ENCODE measurements at regions not wholly inside any gene's neighbourhood (a gene's known extent, or its start where the extent isn't known, plus 50 kb on each side); places are given as distances from the start of the nearest gene placed in this dataset.
"Not testable (repeated sequence)": the region's sequence is repeated elsewhere in the genome, so short reads cannot be mapped to it uniquely, and the experiment has no call there.

DNA sequence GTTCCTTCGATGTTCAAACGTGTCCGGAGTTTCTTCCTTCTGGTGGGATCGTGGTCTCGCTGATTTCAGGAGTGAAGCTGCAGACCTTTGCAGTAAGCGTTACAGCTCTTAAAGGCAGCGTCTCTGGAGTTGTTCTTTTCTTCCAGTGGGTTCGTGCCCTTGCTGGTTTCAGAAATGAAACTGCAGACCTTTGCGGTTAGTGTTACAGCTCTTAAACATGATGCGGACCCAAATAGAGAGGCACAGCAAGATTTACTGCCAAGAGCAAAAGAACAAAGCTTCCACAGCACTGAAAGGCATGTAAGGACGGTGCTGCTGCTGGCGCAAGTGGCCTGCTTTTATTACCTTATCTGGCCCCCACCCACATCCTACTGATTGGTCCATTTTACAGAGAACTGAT is 931.4 kb downstream of the IPMK start:
- DNase-seq (ENCODE audit: low spot score) = no peak

- no peak for DNase-seq (ENCODE audit: low spot score)
These were observed 933.2 kb downstream of the IPMK start for GRCh38 chr10:57334523-57334922.

- DNase-seq (ENCODE audit: low spot score) = no peak
These were observed 933.8 kb downstream of the IPMK start for GRCh38 chr10:57333880-57334279.

DNA sequence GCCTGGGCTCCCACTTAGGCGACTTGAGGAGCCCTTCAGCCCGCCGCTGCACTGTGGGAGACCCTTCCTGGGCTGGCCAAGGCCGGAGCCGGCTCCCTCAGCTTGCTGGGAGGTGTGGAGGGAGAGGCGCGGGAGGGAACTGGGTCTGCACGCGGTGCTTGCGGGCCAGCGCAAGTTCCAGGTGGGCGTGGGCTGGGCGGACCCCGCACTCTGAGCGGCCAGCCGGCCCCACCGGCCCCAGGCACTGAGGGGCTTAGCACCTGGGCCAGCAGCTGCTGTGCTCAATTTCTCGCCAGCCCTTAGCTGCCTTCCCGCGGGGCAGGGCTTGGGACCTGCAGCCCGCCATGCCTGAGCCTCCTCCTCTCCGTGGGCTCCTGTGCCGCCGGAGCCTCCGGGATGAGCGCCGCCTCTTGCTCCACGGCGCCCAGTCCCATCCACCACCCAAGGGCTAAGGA is 946.3 kb downstream of the IPMK start:
- not testable (repeated sequence) for DNase-seq (ENCODE audit: low spot score)

DNA sequence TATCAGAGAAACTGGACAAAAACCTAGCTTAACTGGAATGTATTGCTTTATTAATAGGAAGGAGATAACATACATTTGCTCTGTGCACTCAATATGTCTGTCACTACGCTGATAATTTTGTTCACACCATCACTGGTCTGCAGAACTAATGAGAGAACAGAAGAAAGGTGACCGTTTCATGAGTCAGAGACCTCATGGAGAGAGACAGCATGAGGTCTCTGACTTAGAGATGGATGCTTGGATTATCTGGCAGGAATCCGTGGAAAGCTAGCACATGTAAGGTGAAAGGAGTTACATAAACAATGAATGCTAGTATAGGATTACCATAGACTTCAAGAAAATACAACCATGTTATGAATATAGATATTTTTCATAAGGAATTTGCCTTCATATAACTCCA is 947.3 kb downstream of the IPMK start:
- DNase-seq (ENCODE audit: low spot score) = no peak

GRCh38 chr10:57314046-57314445 is 953.0 kb upstream of the ZWINT start:
- no peak for DNase-seq (ENCODE audit: low spot score)

DNA sequence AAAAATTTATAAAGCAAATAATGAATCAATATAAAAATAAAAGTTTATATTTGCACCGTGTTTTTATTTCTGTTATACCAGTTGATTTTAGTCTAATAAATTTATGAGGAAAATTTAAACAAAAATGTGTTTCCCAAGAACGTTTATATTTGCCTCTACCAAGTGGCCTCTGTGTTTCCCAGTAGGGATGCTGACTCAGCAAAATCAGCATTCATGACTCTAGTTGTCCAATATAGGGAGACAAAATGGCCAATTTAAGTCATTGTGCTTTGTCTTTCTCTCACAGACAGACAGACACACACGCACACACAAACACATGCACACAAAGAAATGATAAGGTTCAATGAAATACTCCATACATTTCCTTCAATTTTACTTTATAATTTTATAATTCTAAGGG is 942.5 kb upstream of the ZWINT start:
- peak; percentile 12 for DNase-seq (ENCODE audit: low spot score)

GRCh38 chr10:57300718-57301117 is 939.7 kb upstream of the ZWINT start:
- DNase-seq (ENCODE audit: low spot score) = no peak

GRCh38 chr10:57294698-57295097 is 933.6 kb upstream of the ZWINT start:
- no peak for DNase-seq (ENCODE audit: low spot score)

GRCh38 chr10:57288754-57289153 is 927.7 kb upstream of the ZWINT start:
- no peak for DNase-seq (ENCODE audit: low spot score)

DNA sequence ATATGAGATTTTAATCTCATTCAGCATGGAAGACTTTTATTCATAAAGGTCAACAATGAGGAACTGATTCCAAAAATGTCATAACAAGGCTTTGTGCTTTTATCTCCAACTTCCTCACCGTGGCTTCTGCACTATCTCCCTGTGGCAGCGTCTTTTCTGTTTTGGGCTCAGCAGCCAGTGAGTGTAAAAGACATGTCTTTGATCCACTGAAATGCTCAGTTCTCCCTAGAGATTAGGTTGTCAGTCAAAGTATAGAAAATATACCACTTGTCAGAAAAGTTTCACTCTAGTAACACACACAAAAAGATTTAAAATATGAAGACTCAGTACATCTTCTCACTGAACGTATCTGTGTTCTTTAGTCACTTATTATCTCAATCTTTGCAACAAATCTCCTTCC is 901.8 kb upstream of the ZWINT start:
- no peak for DNase-seq (ENCODE audit: low spot score)

DNA sequence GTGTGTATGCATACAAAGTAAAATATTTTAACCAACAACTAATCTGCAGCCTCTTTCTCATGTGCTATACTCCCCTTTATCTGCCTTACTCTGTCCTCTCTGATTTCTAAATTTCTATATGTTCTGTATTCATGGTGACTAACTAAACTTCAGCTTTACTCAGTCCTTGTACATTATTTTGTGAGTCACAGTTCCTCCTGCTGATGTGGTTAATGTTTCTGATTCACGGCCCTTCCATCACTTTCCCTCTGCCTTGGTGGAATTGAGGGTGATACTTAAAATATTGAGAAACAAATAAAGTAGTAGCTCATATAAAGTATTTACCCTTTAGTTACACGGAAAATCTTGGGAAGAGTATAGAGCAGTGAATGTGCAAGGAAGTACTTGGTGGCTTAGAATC is 899.1 kb upstream of the ZWINT start:
- no peak for DNase-seq (ENCODE audit: low spot score)

- DNase-seq (ENCODE audit: low spot score) = no peak
These were observed 888.7 kb upstream of the ZWINT start for GRCh38 chr10:57249615-57250281.

DNA sequence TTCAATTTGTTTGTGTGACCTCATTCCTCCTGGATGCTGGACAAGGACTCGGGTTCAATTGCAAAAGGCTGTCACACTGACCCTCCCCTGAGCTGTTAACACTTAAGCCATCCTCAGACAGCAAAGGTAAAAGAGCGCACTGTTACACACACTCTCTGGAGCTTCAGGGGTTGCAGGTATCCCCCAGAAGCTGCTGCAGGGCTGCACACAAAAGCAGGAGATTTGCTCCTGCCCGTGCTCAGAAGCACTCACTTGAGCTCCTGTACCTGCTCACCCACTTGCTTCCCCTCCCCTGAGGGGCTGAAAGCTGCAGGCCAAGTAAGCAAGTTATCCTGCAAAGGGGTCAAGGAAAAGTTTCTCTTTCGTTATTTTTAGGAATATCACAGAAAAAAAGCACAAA is 886.2 kb upstream of the ZWINT start:
- DNase-seq (ENCODE audit: low spot score) = no peak

- no peak for DNase-seq (ENCODE audit: low spot score)
These were observed 864.9 kb upstream of the ZWINT start for GRCh38 chr10:57225920-57226319.

DNA sequence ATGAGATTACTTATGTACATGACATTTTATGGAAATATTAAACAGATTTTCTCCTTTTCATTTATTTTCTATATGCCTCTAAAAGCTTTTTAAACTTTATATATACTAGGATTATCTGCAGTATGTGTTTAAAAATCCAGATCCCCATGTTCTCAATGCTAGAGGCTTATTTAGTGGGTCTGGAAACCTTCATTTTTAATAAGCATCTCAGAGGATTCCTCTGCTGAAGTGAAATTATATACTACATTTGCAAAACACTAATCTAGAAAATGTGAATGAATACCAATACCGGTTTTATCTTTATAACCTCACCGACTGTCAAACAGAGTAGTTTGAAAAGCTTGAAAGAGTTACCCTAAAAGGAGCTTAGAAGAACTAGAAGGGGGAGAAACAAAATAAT is 863.8 kb upstream of the ZWINT start:
- no peak for DNase-seq (ENCODE audit: low spot score)

GRCh38 chr10:57222603-57223002 is 861.5 kb upstream of the ZWINT start:
- DNase-seq (ENCODE audit: low spot score) = no peak

DNA sequence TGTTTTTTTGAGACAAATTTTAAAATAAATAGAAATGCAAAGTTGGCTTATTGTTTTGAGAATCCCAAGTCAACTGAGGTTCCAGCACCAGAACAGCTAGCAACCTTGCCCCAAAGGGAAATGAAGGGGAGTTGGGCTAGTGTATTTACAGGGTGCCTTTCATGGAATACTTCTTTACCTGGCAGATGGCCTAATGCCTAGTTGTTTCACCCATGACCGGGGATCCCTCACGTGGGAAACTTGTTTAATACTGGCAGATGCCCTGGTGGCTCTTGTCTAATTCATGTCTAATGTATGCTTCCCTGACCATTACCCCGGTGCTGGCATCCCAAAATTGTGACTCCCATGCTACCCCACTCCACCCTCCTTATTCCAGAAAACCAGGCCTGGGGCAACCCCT is 861.1 kb upstream of the ZWINT start:
- no peak for DNase-seq (ENCODE audit: low spot score)

GRCh38 chr10:57221674-57222073 is 860.6 kb upstream of the ZWINT start:
- no peak for DNase-seq (ENCODE audit: low spot score)

GRCh38 chr10:57218382-57218781 is 857.3 kb upstream of the ZWINT start:
- DNase-seq (ENCODE audit: low spot score) = no peak

DNA sequence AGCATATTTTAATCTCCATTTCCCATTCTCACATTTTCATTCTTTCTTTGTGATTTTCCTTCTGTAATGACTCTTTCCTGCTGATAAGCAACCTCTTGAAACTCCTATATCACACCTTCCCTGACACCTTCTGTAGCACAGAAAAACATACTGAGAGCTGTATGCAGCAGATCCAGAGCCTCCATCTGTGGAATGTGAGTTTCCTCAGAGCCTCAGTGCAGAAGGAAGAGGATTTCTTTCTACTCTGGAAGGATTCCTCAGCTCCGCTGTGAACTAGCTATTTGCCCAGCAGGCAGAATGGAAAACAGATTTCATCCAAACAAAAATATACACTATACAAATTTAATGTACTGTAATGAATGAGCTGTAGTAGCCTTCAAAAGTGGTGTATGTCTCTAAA is 841.3 kb upstream of the ZWINT start:
- DNase-seq (ENCODE audit: low spot score) = no peak

DNA sequence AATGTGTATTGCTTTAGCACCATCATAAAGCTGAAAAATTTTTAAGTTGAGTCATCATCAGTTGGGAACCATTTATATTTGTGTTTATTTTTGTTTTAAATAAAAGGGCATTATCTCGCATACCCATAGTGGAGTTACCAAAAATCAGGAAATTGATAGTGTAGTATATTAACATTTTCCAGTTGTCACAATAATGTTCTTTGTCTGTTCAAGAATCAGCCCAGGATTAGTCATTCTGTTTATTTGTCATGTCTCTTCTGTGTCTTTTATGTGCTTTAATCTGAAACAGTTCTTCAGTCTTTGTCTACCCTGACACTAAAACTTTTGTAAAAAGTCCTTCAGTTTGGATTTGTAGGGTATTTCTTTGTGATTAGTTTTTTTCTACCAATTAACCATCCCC is 827.8 kb upstream of the ZWINT start:
- no peak for DNase-seq (ENCODE audit: low spot score)

DNA sequence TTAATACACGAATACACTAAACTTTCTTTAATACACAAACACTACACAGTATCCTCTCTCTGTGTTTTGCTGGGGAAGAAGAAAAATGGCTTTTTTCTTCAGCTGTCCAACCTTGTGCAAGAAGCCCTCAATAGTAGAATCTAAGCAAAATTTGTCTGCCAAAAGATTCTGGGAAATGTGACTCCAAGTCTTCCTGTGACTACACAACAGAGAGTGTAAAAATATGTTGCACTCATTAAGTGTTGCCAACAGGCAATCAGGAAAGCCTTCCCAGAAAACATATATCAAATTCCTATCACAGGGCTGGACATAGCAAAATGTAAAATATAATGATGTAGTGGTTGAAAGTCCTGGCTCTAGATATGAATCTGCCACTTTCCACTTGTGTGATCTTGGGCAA is 825.1 kb upstream of the ZWINT start:
- no peak for DNase-seq (ENCODE audit: low spot score)

DNA sequence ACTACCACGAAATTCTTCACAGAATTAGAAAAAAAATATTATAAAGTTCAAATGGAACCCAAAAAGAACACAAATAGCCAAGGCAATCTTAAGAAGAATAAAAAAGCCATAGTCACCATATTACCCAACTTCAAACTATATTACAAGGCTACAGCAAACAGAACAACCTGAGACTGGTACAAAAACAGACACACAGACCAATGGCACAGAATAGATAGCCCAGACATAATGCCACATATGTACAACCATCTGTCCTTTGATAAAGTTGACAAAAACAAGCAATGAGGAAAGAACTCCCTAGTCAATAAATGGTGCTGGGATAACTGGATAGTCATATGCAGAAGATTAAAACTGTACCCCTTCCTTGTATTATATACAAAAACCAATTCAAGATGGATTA is 808.5 kb upstream of the ZWINT start:
- no peak for DNase-seq (ENCODE audit: low spot score)
